ENCODE measurements at regions not wholly inside any gene's neighbourhood (a gene's known extent, or its start where the extent isn't known, plus 50 kb on each side); places are given as distances from the start of the nearest gene placed in this dataset.

DNA sequence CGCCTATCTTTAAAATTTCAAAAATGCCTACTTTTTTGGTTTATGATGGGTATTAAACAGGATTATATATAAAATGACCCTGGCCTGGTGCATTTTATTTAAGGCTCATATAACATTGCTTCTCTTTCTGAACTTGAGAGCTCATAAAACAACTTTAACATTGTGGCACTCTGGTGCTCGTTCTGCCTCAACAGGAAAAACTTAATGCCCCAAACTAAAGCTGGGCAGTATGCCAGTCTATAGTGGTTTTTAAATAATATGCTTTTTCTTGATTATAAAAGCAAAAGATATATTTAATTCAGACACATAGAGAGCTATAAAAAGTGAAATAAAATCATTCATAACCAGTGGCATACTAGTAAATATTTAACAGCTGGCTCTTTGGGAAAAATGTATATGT is 269.3 kb upstream of the GULP1 start:
- Histone ChIP-seq H3K27ac (no peak overlapping the region), H3K4me1 (no peaks in the 10 kb centered on the region), H3K36me3 (no peaks in the 10 kb centered on the region), H3K9me3 (no peaks in the 10 kb centered on the region), H3K4me3 (no peak overlapping the region), H3K27me3 (no peaks in the 10 kb centered on the region)
- ATAC-seq (no peak), DNase-seq (no peak)
- intact Hi-C loops (cut with DNase I; ENCODE audit: low total_unique reads): no loop called here
- TF ChIP-seq, protein P1, sequence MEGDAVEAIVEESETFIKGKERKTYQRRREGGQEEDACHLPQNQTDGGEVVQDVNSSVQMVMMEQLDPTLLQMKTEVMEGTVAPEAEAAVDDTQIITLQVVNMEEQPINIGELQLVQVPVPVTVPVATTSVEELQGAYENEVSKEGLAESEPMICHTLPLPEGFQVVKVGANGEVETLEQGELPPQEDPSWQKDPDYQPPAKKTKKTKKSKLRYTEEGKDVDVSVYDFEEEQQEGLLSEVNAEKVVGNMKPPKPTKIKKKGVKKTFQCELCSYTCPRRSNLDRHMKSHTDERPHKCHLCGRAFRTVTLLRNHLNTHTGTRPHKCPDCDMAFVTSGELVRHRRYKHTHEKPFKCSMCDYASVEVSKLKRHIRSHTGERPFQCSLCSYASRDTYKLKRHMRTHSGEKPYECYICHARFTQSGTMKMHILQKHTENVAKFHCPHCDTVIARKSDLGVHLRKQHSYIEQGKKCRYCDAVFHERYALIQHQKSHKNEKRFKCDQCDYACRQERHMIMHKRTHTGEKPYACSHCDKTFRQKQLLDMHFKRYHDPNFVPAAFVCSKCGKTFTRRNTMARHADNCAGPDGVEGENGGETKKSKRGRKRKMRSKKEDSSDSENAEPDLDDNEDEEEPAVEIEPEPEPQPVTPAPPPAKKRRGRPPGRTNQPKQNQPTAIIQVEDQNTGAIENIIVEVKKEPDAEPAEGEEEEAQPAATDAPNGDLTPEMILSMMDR (IDR thresholded peaks at IDR 0.05 in 4 of 5, conservative IDR thresholded peaks at IDR 0.05 in 1 of 5): no peak
- TF ChIP-seq POLR2A (IDR thresholded peaks at IDR 0.05): no peak
- in situ Hi-C loops (cut with MboI; ENCODE audit: low sequenced_read_pairs in 4 of 4): no loop called here

DNA sequence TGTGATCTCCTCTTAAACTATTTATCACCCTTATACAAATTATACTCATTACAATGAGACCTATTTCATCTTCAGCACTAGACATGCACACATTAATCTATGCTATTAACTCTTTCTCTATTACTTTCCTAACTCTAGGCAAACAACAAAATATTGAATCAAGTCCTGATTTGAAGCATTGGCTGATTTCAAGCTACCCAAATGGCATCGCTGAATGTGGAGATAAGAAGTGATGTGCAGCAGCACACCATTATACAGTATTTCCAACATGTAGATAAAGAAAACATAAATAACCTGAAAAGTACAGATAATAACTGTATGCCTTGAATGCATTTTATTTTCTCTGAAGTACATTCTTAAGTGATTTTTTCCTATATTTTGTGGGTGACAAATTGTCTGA is 268.6 kb upstream of the GULP1 start:
- H3K9me3 ChIP-seq: no peaks in the 10 kb centered on the region
- in situ Hi-C loops (cut with MboI; ENCODE audit: low sequenced_read_pairs in 4 of 4) (no loop called here), intact Hi-C loops (cut with DNase I; ENCODE audit: low total_unique reads) (no loop called here)

DNA sequence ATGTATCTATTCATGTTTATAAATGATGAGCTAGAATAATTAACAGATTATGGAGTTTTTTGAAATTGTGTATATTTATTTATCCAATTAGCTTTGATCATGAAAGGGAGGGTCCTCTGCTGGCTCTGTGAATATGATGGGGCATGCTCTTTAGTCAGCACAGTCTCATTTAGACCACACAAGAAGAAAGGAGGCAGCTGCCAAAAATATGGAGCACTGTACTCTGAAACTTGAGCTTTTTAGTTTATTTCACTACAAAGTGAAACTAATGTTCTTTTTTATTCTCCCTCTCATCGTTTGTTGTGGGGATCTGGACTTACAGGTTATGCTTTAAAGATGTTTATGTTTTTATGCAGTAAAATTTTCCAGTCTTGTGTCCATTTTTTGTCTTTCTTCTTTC is 266.9 kb upstream of the GULP1 start:
- intact Hi-C loops (cut with DNase I; ENCODE audit: low total_unique reads): no loop called here
- H3K27me3 ChIP-seq: no peaks in the 10 kb centered on the region
- ATAC-seq: no peak
- no peak for TF ChIP-seq POLR2A (IDR thresholded peaks at IDR 0.05)
- TF ChIP-seq, protein P1 (IDR thresholded peaks at IDR 0.05 in 4 of 5, conservative IDR thresholded peaks at IDR 0.05 in 1 of 5): no peak
- H3K4me3 ChIP-seq: no peak overlapping the region
- no peak for DNase-seq
- no peaks in the 10 kb centered on the region for H3K9me3 ChIP-seq
- H3K4me1 ChIP-seq: no peaks in the 10 kb centered on the region
- in situ Hi-C loops (cut with MboI; ENCODE audit: low sequenced_read_pairs in 4 of 4): no loop called here
- H3K27ac ChIP-seq: no peak overlapping the region
- H3K36me3 ChIP-seq: no peaks in the 10 kb centered on the region

More for the DNA sequence above, 268.6 kb upstream of the GULP1 start:
- TF ChIP-seq, protein P1 (IDR thresholded peaks at IDR 0.05 in 4 of 5, conservative IDR thresholded peaks at IDR 0.05 in 1 of 5): no peak
- TF ChIP-seq POLR2A (IDR thresholded peaks at IDR 0.05): no peak
- Histone ChIP-seq H3K4me1 (no peaks in the 10 kb centered on the region), H3K27me3 (no peaks in the 10 kb centered on the region), H3K27ac (no peak overlapping the region), H3K36me3 (no peaks in the 10 kb centered on the region), H3K4me3 (no peak overlapping the region)
- DNase-seq (no peak), ATAC-seq (no peak)

DNA sequence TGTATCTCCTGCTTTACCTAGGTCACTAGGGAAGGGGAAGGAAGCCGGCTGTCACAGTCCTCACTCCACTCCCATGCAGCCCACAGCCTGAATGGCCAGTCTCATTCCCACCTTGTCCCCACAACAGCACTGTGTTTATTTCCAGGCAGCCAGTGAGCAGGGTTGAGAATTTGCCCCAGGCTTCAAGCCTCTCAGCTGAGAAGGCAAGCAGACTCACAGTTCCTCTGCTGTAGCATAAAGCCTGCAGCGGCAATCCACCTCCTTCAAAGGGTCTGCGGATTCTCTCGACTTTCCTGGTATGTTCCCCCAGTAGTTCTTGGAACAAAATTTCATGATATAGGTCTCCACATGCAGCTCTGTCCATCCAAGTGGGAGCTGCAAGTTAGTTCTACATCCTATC is 262.9 kb upstream of the GULP1 start:
- no peaks in the 10 kb centered on the region for H3K9me3 ChIP-seq
- H3K27me3 ChIP-seq: no peaks in the 10 kb centered on the region
- intact Hi-C loops (cut with DNase I; ENCODE audit: low total_unique reads) (no loop called here), in situ Hi-C loops (cut with MboI; ENCODE audit: low sequenced_read_pairs in 4 of 4) (no loop called here)
- TF ChIP-seq POLR2A (IDR thresholded peaks at IDR 0.05): no peak
- TF ChIP-seq, protein P1 (IDR thresholded peaks at IDR 0.05 in 4 of 5, conservative IDR thresholded peaks at IDR 0.05 in 1 of 5): no peak
- no peak for DNase-seq
- no peak overlapping the region for H3K4me3 ChIP-seq
- no peak for ATAC-seq
- H3K27ac ChIP-seq: no peak overlapping the region
- H3K36me3 ChIP-seq: no peaks in the 10 kb centered on the region
- no peaks in the 10 kb centered on the region for H3K4me1 ChIP-seq

DNA sequence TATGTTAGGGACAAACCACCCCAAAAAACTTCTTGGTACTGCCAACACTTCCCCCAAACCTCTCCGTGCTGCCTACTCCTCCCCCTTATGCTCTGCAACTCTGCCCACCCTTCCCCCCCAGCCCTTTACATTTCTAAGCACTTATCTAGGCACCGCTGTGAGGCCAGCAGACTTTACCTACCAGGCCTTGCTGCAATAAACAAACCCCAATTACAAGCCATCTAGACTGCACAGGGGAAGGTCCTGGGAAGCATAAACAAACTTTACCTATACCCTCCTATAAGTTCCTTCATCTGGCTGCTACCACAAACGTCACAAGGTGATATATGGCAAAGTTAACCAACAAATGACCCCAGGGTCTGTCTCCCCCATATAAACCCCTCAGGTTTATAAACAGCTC is 259.4 kb upstream of the GULP1 start:
- DNase-seq (no peak), ATAC-seq (no peak)
- Histone ChIP-seq H3K36me3 (no peaks in the 10 kb centered on the region), H3K4me1 (no peaks in the 10 kb centered on the region), H3K27me3 (no peaks in the 10 kb centered on the region), H3K4me3 (no peak overlapping the region), H3K27ac (no peak overlapping the region), H3K9me3 (no peaks in the 10 kb centered on the region)
- in situ Hi-C loops (cut with MboI; ENCODE audit: low sequenced_read_pairs in 4 of 4): no loop called here
- intact Hi-C loops (cut with DNase I; ENCODE audit: low total_unique reads): no loop called here
- TF ChIP-seq POLR2A (IDR thresholded peaks at IDR 0.05): no peak
- TF ChIP-seq, protein P1 (IDR thresholded peaks at IDR 0.05 in 4 of 5, conservative IDR thresholded peaks at IDR 0.05 in 1 of 5): no peak

Measured in gastrocnemius medialis (tissue), 4 donors.